ENCODE measurements at regions not wholly inside any gene's neighbourhood (a gene's known extent, or its start where the extent isn't known, plus 50 kb on each side); places are given as distances from the start of the nearest gene placed in this dataset.

- TF ChIP-seq POLR2AphosphoS5 (IDR thresholded peaks at IDR 0.05; ENCODE audit: low read depth, low read length) (no peak), TAF1 (IDR thresholded peaks at IDR 0.05; ENCODE audit: borderline replicate concordance, insufficient read depth, low read length) (no peak)
Observed at GRCh38 chr2:53558867-53559266, 208.7 kb upstream of the CHAC2 start.

Data from PFSK-1 (cell line).